MM.1S (cell line): ENCODE measurements at regions not wholly inside any gene's neighbourhood (a gene's known extent, or its start where the extent isn't known, plus 50 kb on each side); places are given as distances from the start of the nearest gene placed in this dataset.

ENCODE experiments used
- DNase-seq: peaks from one replicate; pipeline ENCODE4 v3.0.0-alpha.2; 2015
- H2AFZ ChIP-seq: fragments of 300-600 bp; sonication (generic); 2 replicates; pipeline ENCODE4 v1.6.0; 2016; ENCODE audit warnings: antibody characterized with exemption, low read length
- H3F3A ChIP-seq: fragments of 300-600 bp; sonication (generic); 2 replicates; pipeline ENCODE4 v1.6.1; 2016; ENCODE audit warnings: mild to moderate bottlenecking, antibody characterized with exemption, low read length, moderate library complexity, mixed read lengths; ENCODE audit not compliant: insufficient read depth
- H3K27ac ChIP-seq: fragments of 300-600 bp; sonication (generic); 2 replicates; pipeline ENCODE4 v1.5.1; 2016; ENCODE audit warnings: mild to moderate bottlenecking, low read length
- H3K27me3 ChIP-seq: fragments of 300-600 bp; sonication (generic); replicated peaks from 2 replicates; pipeline ENCODE4 v1.6.0; 2016; ENCODE audit warnings: low read length; ENCODE audit not compliant: insufficient read depth
- H3K36me3 ChIP-seq: fragments of 300-600 bp; sonication (generic); replicated peaks from 2 replicates; pipeline ENCODE4 v1.6.1; 2016; ENCODE audit warnings: mild to moderate bottlenecking, low read length, mixed read lengths; ENCODE audit not compliant: insufficient read depth
- H3K4me1 ChIP-seq: fragments of 300-600 bp; sonication (generic); 2 replicates; pipeline ENCODE4 v1.6.1; 2016; ENCODE audit warnings: low read length, mixed read lengths
- H3K4me2 ChIP-seq: fragments of 300-600 bp; sonication (generic); 2 replicates; pipeline ENCODE4 v1.6.0; 2016; ENCODE audit warnings: low read depth, low read length
- H3K4me3 ChIP-seq: fragments of 300-600 bp; sonication (generic); 2 replicates; pipeline ENCODE4 v1.5.1; 2016; ENCODE audit warnings: low read length, mixed read lengths
- H3K79me2 ChIP-seq: fragments of 300-600 bp; sonication (generic); 2 replicates; pipeline ENCODE4 v1.6.1; 2016; ENCODE audit warnings: mixed run types, low read length, mixed read lengths
- H3K9ac ChIP-seq: fragments of 300-600 bp; sonication (generic); 2 replicates; pipeline ENCODE4 v1.6.1; 2016; ENCODE audit warnings: low read length, mixed read lengths
- H3K9me2 ChIP-seq: fragments of 300-600 bp; sonication (generic); replicated peaks from 2 replicates; pipeline ENCODE4 v1.6.1; 2016; ENCODE audit warnings: mild to moderate bottlenecking, low read length, mixed read lengths; ENCODE audit not compliant: insufficient read depth
- H3K9me3 ChIP-seq: fragments of 300-600 bp; sonication (generic); replicated peaks from 2 replicates; pipeline ENCODE4 v1.6.1; 2016; ENCODE audit warnings: mild to moderate bottlenecking, low read length, mixed read lengths; ENCODE audit not compliant: insufficient read depth
- H4K20me1 ChIP-seq: fragments of 300-600 bp; sonication (generic); 2 replicates; pipeline ENCODE4 v1.6.1; 2016; ENCODE audit warnings: mild to moderate bottlenecking, low read length, moderate library complexity, mixed read lengths; ENCODE audit not compliant: insufficient read depth
- EZH2 ChIP-seq: fragments of 300-600 bp; sonication (generic); optimal IDR thresholded peaks from 2 replicates; pipeline ENCODE3; 2017; ENCODE audit warnings: low read depth, mild to moderate bottlenecking, antibody characterized with exemption, low read length, mixed read lengths
- EZH2phosphoT487 ChIP-seq: fragments of 300-600 bp; sonication (generic); IDR thresholded peaks from 2 replicates; pipeline ENCODE4 v1.6.1; 2018; ENCODE audit warnings: antibody characterized with exemption, low read length
- TF ChIP-seq, protein P1 (sequence below): fragments of 300-600 bp; sonication (generic); IDR thresholded peaks from 2 replicates; pipeline ENCODE4 v1.5.1; 2016; ENCODE audit warnings: antibody characterized with exemption, low read length, mixed read lengths

DNA sequence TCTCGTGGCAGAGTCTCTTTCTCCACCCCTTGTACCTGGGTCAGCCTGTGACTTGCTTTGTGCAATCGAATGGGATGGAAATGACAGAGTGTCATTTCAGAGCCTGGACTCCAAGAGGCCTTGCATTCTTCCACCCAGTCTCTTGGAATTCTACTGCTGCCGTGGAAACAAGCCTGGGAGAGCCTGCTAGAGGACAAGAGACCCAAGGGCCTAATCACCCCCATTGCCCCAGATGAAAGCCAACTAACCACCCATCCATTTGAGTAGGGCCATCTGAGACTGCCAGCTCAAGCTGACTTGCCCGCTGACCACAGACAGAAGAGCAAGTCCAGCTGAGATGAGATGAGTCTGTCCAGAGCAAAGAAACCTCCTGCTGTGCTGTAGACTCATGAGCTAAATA is 201.6 kb downstream of the PTPRU start:
- Histone ChIP-seq H3K79me2 (no peaks in the 10 kb centered on the region), H3K27ac (no peak overlapping the region), H3F3A (no peaks in the 10 kb centered on the region), H2AFZ (no peak overlapping the region), H3K27me3 (peaks cover 84% of the 10 kb centered on the region), H3K4me3 (no peak overlapping the region), H3K4me1 (no peaks in the 10 kb centered on the region), H4K20me1 (no peaks in the 10 kb centered on the region), H3K9me2 (no peaks in the 10 kb centered on the region), H3K9ac (no peak overlapping the region), H3K4me2 (no peak overlapping the region), H3K9me3 (no peaks in the 10 kb centered on the region), H3K36me3 (no peaks in the 10 kb centered on the region)
- TF ChIP-seq, protein P1, sequence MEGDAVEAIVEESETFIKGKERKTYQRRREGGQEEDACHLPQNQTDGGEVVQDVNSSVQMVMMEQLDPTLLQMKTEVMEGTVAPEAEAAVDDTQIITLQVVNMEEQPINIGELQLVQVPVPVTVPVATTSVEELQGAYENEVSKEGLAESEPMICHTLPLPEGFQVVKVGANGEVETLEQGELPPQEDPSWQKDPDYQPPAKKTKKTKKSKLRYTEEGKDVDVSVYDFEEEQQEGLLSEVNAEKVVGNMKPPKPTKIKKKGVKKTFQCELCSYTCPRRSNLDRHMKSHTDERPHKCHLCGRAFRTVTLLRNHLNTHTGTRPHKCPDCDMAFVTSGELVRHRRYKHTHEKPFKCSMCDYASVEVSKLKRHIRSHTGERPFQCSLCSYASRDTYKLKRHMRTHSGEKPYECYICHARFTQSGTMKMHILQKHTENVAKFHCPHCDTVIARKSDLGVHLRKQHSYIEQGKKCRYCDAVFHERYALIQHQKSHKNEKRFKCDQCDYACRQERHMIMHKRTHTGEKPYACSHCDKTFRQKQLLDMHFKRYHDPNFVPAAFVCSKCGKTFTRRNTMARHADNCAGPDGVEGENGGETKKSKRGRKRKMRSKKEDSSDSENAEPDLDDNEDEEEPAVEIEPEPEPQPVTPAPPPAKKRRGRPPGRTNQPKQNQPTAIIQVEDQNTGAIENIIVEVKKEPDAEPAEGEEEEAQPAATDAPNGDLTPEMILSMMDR, result no peak
- TF ChIP-seq EZH2 (no peak), EZH2phosphoT487 (no peak)
- DNase-seq, result no peak

DNA sequence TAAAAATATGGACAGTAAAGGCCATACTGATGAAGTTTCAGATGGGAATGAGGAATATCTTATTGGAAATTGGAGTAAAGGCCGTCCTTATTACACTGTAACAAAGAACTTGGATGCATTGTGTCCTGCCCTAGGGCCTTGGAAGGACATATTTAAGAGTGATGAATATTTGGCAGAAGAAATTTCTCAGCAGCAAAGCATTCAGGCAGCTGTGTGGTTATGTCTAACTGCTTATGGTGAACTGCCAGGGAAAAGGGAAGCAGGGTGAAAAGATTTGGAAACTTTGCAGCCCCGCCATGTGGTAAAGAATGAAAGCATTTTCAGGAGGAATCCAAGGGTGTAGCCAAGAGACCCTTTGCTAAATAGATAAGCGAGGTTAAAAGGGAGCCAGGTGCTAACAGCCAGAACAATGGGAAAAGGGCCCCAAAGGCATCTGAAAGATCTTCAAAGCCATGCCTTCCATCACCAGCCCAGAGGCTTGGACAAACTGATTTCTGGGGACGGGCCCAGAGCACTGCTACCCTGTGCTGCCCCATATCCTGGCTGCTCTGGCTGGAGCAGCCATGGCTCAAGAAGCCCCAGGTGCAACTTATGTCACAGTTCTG is 200.0 kb downstream of the PTPRU start:
- no peak for DNase-seq
- H2AFZ ChIP-seq, result no peak overlapping the region
- no peaks in the 10 kb centered on the region for H3K4me1 ChIP-seq
- no peaks in the 10 kb centered on the region for H4K20me1 ChIP-seq
- H3K4me2 ChIP-seq, result no peak overlapping the region
- peaks cover 83% of the 10 kb centered on the region for H3K27me3 ChIP-seq
- H3K79me2 ChIP-seq, result no peaks in the 10 kb centered on the region
- no peaks in the 10 kb centered on the region for H3F3A ChIP-seq
- no peak overlapping the region for H3K27ac ChIP-seq
- no peaks in the 10 kb centered on the region for H3K9me3 ChIP-seq
- H3K9ac ChIP-seq, result no peak overlapping the region
- TF ChIP-seq EZH2, result no peak
- no peak for TF ChIP-seq EZH2phosphoT487
- TF ChIP-seq, protein P1, result no peak
- no peaks in the 10 kb centered on the region for H3K36me3 ChIP-seq
- no peak overlapping the region for H3K4me3 ChIP-seq
- H3K9me2 ChIP-seq, result no peaks in the 10 kb centered on the region

DNA sequence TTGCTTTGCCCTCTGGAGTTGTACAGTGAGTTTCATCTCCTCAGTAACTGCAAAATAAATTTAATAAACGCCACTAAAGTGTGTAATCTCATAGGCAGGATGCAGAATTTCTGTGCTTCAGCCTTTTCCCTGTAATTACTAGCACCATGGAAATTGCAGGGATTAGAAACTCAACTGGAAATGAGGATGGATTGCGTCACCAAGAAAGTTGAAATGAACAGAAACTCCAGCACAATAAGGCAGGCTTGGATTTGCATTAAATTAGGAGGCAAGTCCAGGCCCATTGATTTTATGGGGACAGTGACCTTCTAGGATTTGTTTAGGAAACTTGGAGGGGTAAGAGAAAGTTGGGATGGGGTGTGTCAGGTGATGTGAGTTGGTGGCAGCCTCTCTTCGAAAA is 197.5 kb downstream of the PTPRU start:
- Histone ChIP-seq H3K9ac (no peak overlapping the region), H3K27ac (no peak overlapping the region), H3K4me2 (no peak overlapping the region), H3K9me3 (no peaks in the 10 kb centered on the region), H4K20me1 (no peaks in the 10 kb centered on the region), H3K4me1 (no peaks in the 10 kb centered on the region), H3K4me3 (no peak overlapping the region), H3K9me2 (no peaks in the 10 kb centered on the region), H3K27me3 (peaks cover 72% of the 10 kb centered on the region), H2AFZ (no peak overlapping the region), H3K79me2 (no peaks in the 10 kb centered on the region), H3K36me3 (no peaks in the 10 kb centered on the region), H3F3A (no peaks in the 10 kb centered on the region)
- TF ChIP-seq EZH2, result no peak
- TF ChIP-seq EZH2phosphoT487, result no peak
- TF ChIP-seq, protein P1, result no peak
- DNase-seq, result no peak

DNA sequence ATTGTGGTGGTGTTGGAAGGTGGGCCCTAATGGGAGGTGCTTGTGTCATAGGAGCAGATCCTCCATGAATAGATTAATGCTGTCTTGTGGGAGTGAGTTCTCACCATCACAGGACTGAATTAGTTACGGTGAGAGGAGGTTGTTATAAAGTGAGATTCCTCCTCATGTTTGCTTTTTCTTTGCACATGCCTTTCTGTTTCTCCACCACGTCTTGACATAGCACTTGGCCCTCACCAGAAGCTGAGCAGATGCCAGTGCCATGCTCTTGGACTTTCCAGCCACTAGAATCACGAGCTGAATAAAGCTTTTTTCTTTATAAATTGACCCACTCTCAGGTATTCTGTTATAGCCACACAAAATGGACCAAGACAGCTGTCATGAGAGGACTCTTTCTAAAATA is 194.8 kb downstream of the PTPRU start:
- Histone ChIP-seq H3K9ac (no peak overlapping the region), H3K4me1 (no peaks in the 10 kb centered on the region), H3K9me2 (no peaks in the 10 kb centered on the region), H2AFZ (no peak overlapping the region), H4K20me1 (no peaks in the 10 kb centered on the region), H3K79me2 (no peaks in the 10 kb centered on the region), H3F3A (no peaks in the 10 kb centered on the region), H3K4me3 (no peak overlapping the region), H3K4me2 (no peak overlapping the region), H3K27ac (no peak overlapping the region), H3K9me3 (no peaks in the 10 kb centered on the region), H3K36me3 (no peaks in the 10 kb centered on the region), H3K27me3 (peaks cover 52% of the 10 kb centered on the region)
- no peak for DNase-seq
- TF ChIP-seq EZH2, result no peak
- TF ChIP-seq, protein P1, result no peak
- no peak for TF ChIP-seq EZH2phosphoT487
